Testis (tissue), 2 donors: ENCODE measurements at regions not wholly inside any gene's neighbourhood (a gene's known extent, or its start where the extent isn't known, plus 50 kb on each side); places are given as distances from the start of the nearest gene placed in this dataset.

Source experiments
- CTCF ChIP-seq, 3 experiments: fragments of 450-650 bp in 2 of 3; fragments of 200-600 bp in 1 of 3; sonication (generic) in 1 of 3; IDR thresholded peaks; one replicate each; pipeline ENCODE4 v1.5.1; 2016 to 2019; ENCODE audit warnings: antibody characterized with exemption in 3 of 3, mild to moderate bottlenecking in 2 of 3, moderate library complexity in 1 of 3
- POLR2A ChIP-seq: fragments of 450-650 bp; IDR thresholded peaks from one replicate; pipeline ENCODE4 v1.6.1; 2017; ENCODE audit warnings: antibody characterized with exemption, mild to moderate bottlenecking, moderate library complexity

- no peak for TF ChIP-seq CTCF (IDR thresholded peaks at IDR 0.05)
- TF ChIP-seq POLR2A = no peak
Measured at GRCh38 chr1:95304803-95305202, 70.8 kb downstream of the RWDD3 start.
